Dedifferentiated amniotic fluid mesenchymal stem cell (primary cell): ENCODE measurements at regions not wholly inside any gene's neighbourhood (a gene's known extent, or its start where the extent isn't known, plus 50 kb on each side); places are given as distances from the start of the nearest gene placed in this dataset.

ENCODE experiments used
- DNase-seq: peaks from one replicate; pipeline ENCODE4 v3.0.0-alpha.2; 2016; ENCODE audit errors: extremely low spot score

DNA sequence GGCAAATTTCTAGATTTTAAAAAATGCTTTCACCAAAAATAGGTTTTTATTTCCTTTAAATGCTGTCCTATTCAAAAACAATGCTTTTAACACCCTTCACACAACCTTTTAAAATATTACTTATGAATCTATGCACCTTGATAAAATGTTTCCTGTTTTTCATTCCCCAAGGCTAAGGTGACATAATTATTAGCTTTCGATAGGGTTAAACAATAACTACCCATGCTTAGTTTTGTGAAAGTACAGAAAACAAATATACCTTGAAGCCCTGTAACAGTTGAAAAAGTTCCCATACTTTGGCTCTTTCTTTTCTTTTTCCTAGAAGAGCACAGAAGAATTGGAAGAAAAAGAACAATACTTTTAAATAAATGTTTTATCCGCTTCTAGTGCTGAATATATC is 54.9 kb upstream of the ITPRID2 start:
- no peak for DNase-seq

GRCh38 chr2:181837563-181837962 is 54.0 kb upstream of the ITPRID2 start:
- no peak for DNase-seq

DNA sequence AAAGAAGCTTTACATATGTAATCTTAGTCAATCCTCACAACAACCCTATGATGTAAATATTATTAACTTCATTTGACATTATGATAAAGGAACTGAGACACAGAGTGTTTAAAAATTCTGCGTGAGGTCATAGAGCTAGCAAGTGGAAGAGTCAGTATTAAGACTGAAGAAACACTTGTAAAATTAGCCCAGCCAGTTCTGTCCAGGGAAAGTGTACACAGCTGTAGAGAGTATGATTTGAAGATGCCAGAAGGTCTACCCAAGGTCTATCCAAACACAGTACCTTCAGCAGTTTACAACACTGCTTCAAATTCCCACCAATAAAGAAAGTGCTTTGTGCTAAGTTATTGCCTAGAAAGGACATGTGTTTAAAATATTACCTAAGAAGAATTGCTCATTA is 51.7 kb upstream of the ITPRID2 start:
- no peak for DNase-seq

GRCh38 chr2:181841079-181841478 is 50.5 kb upstream of the ITPRID2 start:
- no peak for DNase-seq
